ENCODE measurements at regions not wholly inside any gene's neighbourhood (a gene's known extent, or its start where the extent isn't known, plus 50 kb on each side); places are given as distances from the start of the nearest gene placed in this dataset.

DNA sequence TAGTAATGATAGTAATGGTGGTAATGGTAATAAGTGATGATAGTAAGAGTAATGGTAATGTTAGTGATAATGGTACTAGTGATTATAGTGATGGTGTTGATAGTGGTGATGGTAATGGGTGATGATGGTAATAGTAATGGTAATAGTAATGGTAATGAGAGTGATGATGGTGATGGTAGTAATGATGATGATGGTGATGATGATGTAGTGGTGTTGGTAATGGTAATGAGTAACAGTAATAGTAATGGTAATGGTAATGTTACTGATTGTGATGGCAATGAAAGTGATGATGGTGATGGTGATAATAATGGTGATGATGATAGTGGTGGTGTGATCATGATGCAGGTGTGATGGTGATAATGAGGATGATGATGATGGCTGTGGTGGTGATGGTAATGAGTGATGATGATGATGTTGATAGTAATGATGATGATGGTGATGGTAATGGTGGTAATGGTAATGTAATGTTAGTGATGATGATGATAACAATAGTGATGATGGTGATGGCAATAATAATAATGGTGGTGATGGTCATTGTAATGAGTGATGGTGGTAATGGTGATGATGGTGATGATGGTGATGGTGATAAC lies 235.0 kb downstream of the MATN1 start:
- Mint-ChIP-seq H3K27ac (no peak overlapping the region), H3K9me3 (no peaks in the 10 kb centered on the region), H3K27me3 (peaks cover under 1% of the 10 kb centered on the region), H3K4me1 (no peaks in the 10 kb centered on the region), H3K36me3 (no peaks in the 10 kb centered on the region), H3K4me3 (no peak overlapping the region)

DNA sequence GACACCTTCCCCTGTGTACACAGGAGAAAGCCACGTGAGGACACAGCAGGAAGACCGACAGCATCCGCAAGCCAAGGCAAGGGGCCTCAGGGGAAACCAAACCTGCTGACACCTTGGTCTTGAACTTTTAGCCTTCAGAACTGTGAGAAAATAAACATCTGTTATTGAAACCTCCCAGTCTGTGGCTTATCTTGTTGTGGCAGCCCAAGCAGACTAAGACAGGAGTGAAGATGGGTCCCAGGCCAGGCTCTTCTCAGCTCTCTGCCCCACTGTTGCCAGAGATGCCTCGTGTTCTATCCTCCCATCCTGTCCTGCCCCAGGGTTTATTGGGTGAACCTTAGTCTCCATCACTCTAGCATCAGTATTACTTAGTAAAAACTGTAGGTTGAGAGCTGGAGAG lies 236.3 kb downstream of the MATN1 start:
- peaks cover under 1% of the 10 kb centered on the region for H3K36me3 Mint-ChIP-seq
- H3K27me3 Mint-ChIP-seq: peaks cover 2% of the 10 kb centered on the region
- peaks cover 1% of the 10 kb centered on the region for H3K9me3 Mint-ChIP-seq

GRCh38 chr1:30485072-30485471 lies 238.3 kb downstream of the MATN1 start:
- Mint-ChIP-seq H3K27me3 (peaks cover 4% of the 10 kb centered on the region), H3K9me3 (peaks cover 11% of the 10 kb centered on the region), H3K27ac (no peak overlapping the region), H3K4me1 (no peaks in the 10 kb centered on the region), H3K36me3 (peaks cover 8% of the 10 kb centered on the region), H3K4me3 (no peak overlapping the region)

More for the DNA sequence above, 236.3 kb downstream of the MATN1 start:
- Mint-ChIP-seq H3K4me3 (no peak overlapping the region), H3K27ac (no peak overlapping the region), H3K4me1 (no peaks in the 10 kb centered on the region)

DNA sequence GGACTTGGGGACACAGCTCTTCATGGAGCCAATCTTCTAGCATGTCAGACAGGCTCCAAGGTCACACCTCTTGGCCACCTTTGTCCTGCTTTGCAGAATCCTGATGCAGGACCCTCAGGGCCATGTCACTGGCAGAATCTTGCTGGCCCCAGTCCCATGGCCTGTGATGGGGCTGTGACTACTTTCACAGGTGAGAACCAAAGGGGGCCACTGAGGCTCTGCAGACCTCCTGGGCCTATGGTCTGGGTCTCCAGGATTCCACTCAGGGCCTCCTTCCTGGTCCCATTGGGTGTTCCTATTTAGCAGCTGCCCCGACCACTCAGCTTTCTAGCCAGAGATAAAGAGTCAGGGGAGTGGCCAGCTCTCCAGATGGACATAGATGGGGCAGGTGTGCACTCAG lies 238.7 kb downstream of the MATN1 start:
- Mint-ChIP-seq H3K27ac (no peak overlapping the region), H3K4me3 (no peak overlapping the region), H3K4me1 (no peaks in the 10 kb centered on the region), H3K36me3 (peaks cover 8% of the 10 kb centered on the region), H3K9me3 (peaks cover 11% of the 10 kb centered on the region), H3K27me3 (peaks cover 4% of the 10 kb centered on the region)

- H3K9me3 Mint-ChIP-seq: peaks cover 11% of the 10 kb centered on the region
- peaks cover 4% of the 10 kb centered on the region for H3K27me3 Mint-ChIP-seq
- no peaks in the 10 kb centered on the region for H3K4me1 Mint-ChIP-seq
- H3K4me3 Mint-ChIP-seq: no peak overlapping the region
- peak overlapping the region; percentile 70 for H3K27ac Mint-ChIP-seq
- H3K36me3 Mint-ChIP-seq: peaks cover 8% of the 10 kb centered on the region
These were observed 243.8 kb downstream of the MATN1 start for GRCh38 chr1:30479575-30479974.

- Mint-ChIP-seq H3K27ac (no peak overlapping the region), H3K4me3 (no peak overlapping the region), H3K4me1 (no peaks in the 10 kb centered on the region), H3K9me3 (peaks cover 11% of the 10 kb centered on the region), H3K36me3 (peaks cover 8% of the 10 kb centered on the region), H3K27me3 (peaks cover 6% of the 10 kb centered on the region)
These were observed 244.4 kb downstream of the MATN1 start for GRCh38 chr1:30478799-30479563.

DNA sequence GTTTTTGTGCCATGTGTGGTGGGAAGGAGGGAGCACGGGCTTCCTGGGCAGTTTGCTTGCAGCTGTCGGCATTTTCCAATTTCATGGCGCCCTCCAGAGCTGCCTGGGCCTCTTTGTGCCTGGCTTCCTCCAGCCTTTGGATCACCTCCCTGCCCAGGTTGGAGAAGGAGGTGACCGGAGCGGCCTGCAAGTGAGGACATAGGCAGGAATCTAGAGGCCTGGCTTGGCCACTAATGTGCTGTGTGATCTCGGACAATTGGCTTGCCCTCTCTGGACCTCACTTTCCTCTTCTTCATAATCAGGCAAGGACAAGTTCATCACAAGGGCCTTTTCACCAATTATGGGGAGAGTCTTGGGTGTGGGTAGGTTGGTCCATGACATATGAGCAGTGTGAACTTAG lies 245.1 kb downstream of the MATN1 start:
- Mint-ChIP-seq H3K27me3 (peaks cover 4% of the 10 kb centered on the region), H3K36me3 (peaks cover 8% of the 10 kb centered on the region), H3K4me3 (no peak overlapping the region), H3K27ac (no peak overlapping the region), H3K4me1 (no peaks in the 10 kb centered on the region), H3K9me3 (peaks cover 11% of the 10 kb centered on the region)

GRCh38 chr1:30477588-30477987 lies 245.8 kb downstream of the MATN1 start:
- Mint-ChIP-seq H3K36me3 (peaks cover 8% of the 10 kb centered on the region), H3K4me3 (no peak overlapping the region), H3K9me3 (peaks cover 11% of the 10 kb centered on the region), H3K4me1 (no peaks in the 10 kb centered on the region), H3K27ac (no peak overlapping the region), H3K27me3 (peaks cover 3% of the 10 kb centered on the region)

GRCh38 chr1:30476911-30477459 lies 246.4 kb downstream of the MATN1 start:
- Mint-ChIP-seq H3K36me3 (peaks cover 7% of the 10 kb centered on the region), H3K4me1 (no peaks in the 10 kb centered on the region), H3K9me3 (peaks cover 10% of the 10 kb centered on the region), H3K4me3 (no peak overlapping the region), H3K27me3 (peaks cover 3% of the 10 kb centered on the region), H3K27ac (no peak overlapping the region)

- peaks cover 3% of the 10 kb centered on the region for H3K27me3 Mint-ChIP-seq
- no peak overlapping the region for H3K4me3 Mint-ChIP-seq
- no peak overlapping the region for H3K27ac Mint-ChIP-seq
- H3K36me3 Mint-ChIP-seq: peaks cover 2% of the 10 kb centered on the region
- peaks cover 5% of the 10 kb centered on the region for H3K9me3 Mint-ChIP-seq
- no peaks in the 10 kb centered on the region for H3K4me1 Mint-ChIP-seq
These were observed 246.9 kb downstream of the MATN1 start for GRCh38 chr1:30476476-30476875.

GRCh38 chr1:30475966-30476365 lies 247.4 kb downstream of the MATN1 start:
- Mint-ChIP-seq H3K27ac (no peak overlapping the region), H3K27me3 (peaks cover 3% of the 10 kb centered on the region), H3K4me3 (no peak overlapping the region), H3K9me3 (peaks cover 5% of the 10 kb centered on the region), H3K4me1 (no peaks in the 10 kb centered on the region), H3K36me3 (peaks cover 2% of the 10 kb centered on the region)

DNA sequence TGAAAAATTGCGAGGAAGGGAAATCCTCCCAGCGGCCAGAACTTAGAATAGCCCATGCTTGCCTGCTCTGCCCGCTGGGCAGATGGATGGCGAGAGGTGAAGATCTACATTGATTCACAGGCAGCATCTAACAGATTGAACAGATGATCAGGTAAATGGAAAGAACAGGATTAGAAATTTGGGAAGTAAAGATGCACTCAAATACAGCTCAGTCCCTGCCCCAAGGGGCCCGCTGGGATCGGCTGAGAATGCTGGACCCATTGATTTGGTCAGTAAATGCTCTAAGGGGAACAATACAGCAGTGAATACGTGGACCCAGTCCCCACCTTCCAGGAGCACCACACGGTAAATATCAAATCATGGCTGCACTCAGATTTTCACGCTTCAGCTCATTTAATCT lies 248.2 kb downstream of the MATN1 start:
- H3K36me3 Mint-ChIP-seq: no peaks in the 10 kb centered on the region
- H3K9me3 Mint-ChIP-seq: no peaks in the 10 kb centered on the region
- H3K27me3 Mint-ChIP-seq: peaks cover 1% of the 10 kb centered on the region
- H3K27ac Mint-ChIP-seq: no peak overlapping the region
- no peak overlapping the region for H3K4me3 Mint-ChIP-seq
- no peaks in the 10 kb centered on the region for H3K4me1 Mint-ChIP-seq

- Mint-ChIP-seq H3K4me1 (no peaks in the 10 kb centered on the region), H3K9me3 (no peaks in the 10 kb centered on the region), H3K27me3 (peaks cover 1% of the 10 kb centered on the region), H3K27ac (no peak overlapping the region), H3K36me3 (no peaks in the 10 kb centered on the region), H3K4me3 (no peak overlapping the region)
These were observed 248.6 kb downstream of the MATN1 start for GRCh38 chr1:30474818-30475200.

GRCh38 chr1:30473922-30474817 lies 249.2 kb downstream of the MATN1 start:
- Mint-ChIP-seq H3K27me3 (peaks cover 1% of the 10 kb centered on the region), H3K4me3 (no peak overlapping the region), H3K36me3 (no peaks in the 10 kb centered on the region), H3K4me1 (no peaks in the 10 kb centered on the region), H3K9me3 (no peaks in the 10 kb centered on the region), H3K27ac (no peak overlapping the region)

- H3K27ac Mint-ChIP-seq: no peak overlapping the region
- H3K27me3 Mint-ChIP-seq: peaks cover 1% of the 10 kb centered on the region
These were observed 250.9 kb downstream of the MATN1 start for GRCh38 chr1:30472526-30472925.

More at GRCh38 chr1:30472526-30472925, 250.9 kb downstream of the MATN1 start:
- Mint-ChIP-seq H3K36me3 (no peaks in the 10 kb centered on the region), H3K4me3 (no peak overlapping the region), H3K9me3 (no peaks in the 10 kb centered on the region), H3K4me1 (no peaks in the 10 kb centered on the region)
